HEK293 (cell line): ENCODE measurements at regions not wholly inside any gene's neighbourhood (a gene's known extent, or its start where the extent isn't known, plus 50 kb on each side); places are given as distances from the start of the nearest gene placed in this dataset.

Source experiments
- CTCF ChIA-PET: fragments of 350-600 bp; formaldehyde crosslinking; extraction: SDS; loops from one replicate; lab custom pipeline; 2021; ENCODE audit warnings: antibody characterized with exemption; lab: Yijun Ruan, JAX
- POLR2A ChIA-PET: fragments of 300-600 bp; formaldehyde crosslinking; extraction: SDS; loops from one replicate; lab custom pipeline; 2020; ENCODE audit warnings: antibody characterized with exemption, inconsistent platforms; lab: Yijun Ruan, JAX
- H3K27ac ChIP-seq: fragments of 200-500 bp; sonication (Bioruptor generic); 2 replicates; pipeline ENCODE4 v1.5.1; 2014; ENCODE audit warnings: low read depth, low read length, control low read depth, inconsistent platforms; ENCODE audit errors: extremely low read depth
- H3K36me3 ChIP-seq, 2 experiments: fragments of 200-500 bp in 1 of 2; sonication (Bioruptor generic) in 1 of 2; 1 replicate in 1 of 2; 2 replicates in 1 of 2; pipeline ENCODE4 v1.5.1; 2014 to 2017; ENCODE audit warnings: inconsistent platforms in 2 of 2, low read length in 2 of 2; ENCODE audit not compliant: control insufficient read depth in 2 of 2, insufficient read depth in 1 of 2
- H3K4me1 ChIP-seq: fragments of 200-500 bp; sonication (Bioruptor generic); 2 replicates; pipeline ENCODE4 v1.5.1; 2014; ENCODE audit warnings: mild to moderate bottlenecking, low read length, inconsistent platforms; ENCODE audit not compliant: control insufficient read depth, insufficient read depth
- H3K4me3 ChIP-seq: 2 replicates; pipeline ENCODE4 v1.5.1; 2011; ENCODE audit warnings: low read depth, mild to moderate bottlenecking, control low read depth, low read length, moderate library complexity
- H3K9me3 ChIP-seq: fragments of 200-500 bp; sonication (Bioruptor generic); 2 replicates; pipeline ENCODE4 v1.5.1; 2014; ENCODE audit warnings: low read depth, low read length, inconsistent platforms; ENCODE audit not compliant: control insufficient read depth, insufficient read depth
- KLF1 ChIP-seq: fragments of 450-650 bp; formaldehyde crosslinking; IDR thresholded peaks from 2 replicates; pipeline ENCODE4 v1.5.1; 2016; ENCODE audit warnings: missing biosample characterization, missing genetic modification characterization
- SCRT1 ChIP-seq: fragments of 450-650 bp; formaldehyde crosslinking; IDR thresholded peaks from 2 replicates; pipeline ENCODE4 v1.5.1; 2016; ENCODE audit warnings: missing biosample characterization, missing genetic modification characterization, borderline replicate concordance
- SCRT2 ChIP-seq: fragments of 450-650 bp; formaldehyde crosslinking; IDR thresholded peaks from 2 replicates; pipeline ENCODE4 v1.5.1; 2016; ENCODE audit warnings: missing biosample characterization, missing genetic modification characterization
- WT1 ChIP-seq: fragments of 450-650 bp; formaldehyde crosslinking; IDR thresholded peaks from 2 replicates; pipeline ENCODE4 v1.5.1; 2016; ENCODE audit warnings: missing biosample characterization, missing genetic modification characterization
- ZBTB21 ChIP-seq: fragments of 450-650 bp; formaldehyde crosslinking; IDR thresholded peaks from 2 replicates; pipeline ENCODE4 v1.5.1; 2017; ENCODE audit warnings: missing biosample characterization, missing genetic modification characterization
- ZFP37 ChIP-seq: fragments of 450-650 bp; formaldehyde crosslinking; IDR thresholded peaks from 2 replicates; pipeline ENCODE4 v1.5.1; 2016; ENCODE audit warnings: missing biosample characterization, missing genetic modification characterization
- ZFP41 ChIP-seq: fragments of 450-650 bp; formaldehyde crosslinking; IDR thresholded peaks from 2 replicates; pipeline ENCODE4 v1.5.1; 2016; ENCODE audit warnings: missing biosample characterization, missing genetic modification characterization, borderline replicate concordance
- ZNF146 ChIP-seq: fragments of 450-650 bp; formaldehyde crosslinking; IDR thresholded peaks from 2 replicates; pipeline ENCODE4 v1.5.1; 2016; ENCODE audit warnings: missing biosample characterization, missing genetic modification characterization
- ZNF174 ChIP-seq: fragments of 450-650 bp; formaldehyde crosslinking; IDR thresholded peaks from 2 replicates; pipeline ENCODE4 v1.5.0; 2017; ENCODE audit warnings: missing biosample characterization, mild to moderate bottlenecking, missing genetic modification characterization
- ZNF184 ChIP-seq: fragments of 450-650 bp; IDR thresholded peaks from 2 replicates; pipeline ENCODE4 v1.5.1; 2018; ENCODE audit warnings: missing biosample characterization, mild to moderate bottlenecking, missing genetic modification characterization
- ZNF23 ChIP-seq: fragments of 450-650 bp; formaldehyde crosslinking; IDR thresholded peaks from 2 replicates; pipeline ENCODE4 v1.5.1; 2016; ENCODE audit warnings: missing biosample characterization, missing genetic modification characterization, borderline replicate concordance
- TF ChIP-seq, protein P1 (sequence below): fragments of 450-650 bp; formaldehyde crosslinking; IDR thresholded peaks from 2 replicates; pipeline ENCODE4 v1.5.1; 2016; ENCODE audit warnings: missing biosample characterization, missing genetic modification characterization
- TF ChIP-seq, protein P2 (sequence below): fragments of 450-650 bp; formaldehyde crosslinking; IDR thresholded peaks from 2 replicates; pipeline ENCODE4 v1.5.1; 2017; ENCODE audit warnings: missing biosample characterization, missing genetic modification characterization
- TF ChIP-seq, protein P3 (sequence below): fragments of 450-650 bp; formaldehyde crosslinking; IDR thresholded peaks from 2 replicates; pipeline ENCODE4 v1.5.1; 2016; ENCODE audit warnings: missing biosample characterization, missing genetic modification characterization, low read depth
- TF ChIP-seq, protein P4 (sequence below): IDR thresholded peaks from 2 replicates; pipeline ENCODE4 v1.6.1; 2011; ENCODE audit warnings: mild to moderate bottlenecking, low read depth, low read length, borderline replicate concordance
- TF ChIP-seq, protein P5 (sequence below): fragments of 450-650 bp; formaldehyde crosslinking; IDR thresholded peaks from 2 replicates; pipeline ENCODE4 v1.5.1; 2016; ENCODE audit warnings: missing biosample characterization, missing genetic modification characterization
- TF ChIP-seq, protein P6 (sequence below): fragments of 450-650 bp; formaldehyde crosslinking; IDR thresholded peaks from 2 replicates; pipeline ENCODE4 v1.5.1; 2016; ENCODE audit warnings: missing biosample characterization, missing genetic modification characterization
- TF ChIP-seq, protein P7 (sequence below): fragments of 450-650 bp; formaldehyde crosslinking; IDR thresholded peaks from 2 replicates; pipeline ENCODE4 v1.5.1; 2017; ENCODE audit warnings: missing biosample characterization, missing genetic modification characterization
- TF ChIP-seq, protein P8 (sequence below): sonication (generic); formaldehyde crosslinking; IDR thresholded peaks from 2 replicates; pipeline ENCODE4 v1.8.1; 2022; ENCODE audit warnings: mild to moderate bottlenecking, moderate library complexity, missing genetic modification reagents

DNA sequence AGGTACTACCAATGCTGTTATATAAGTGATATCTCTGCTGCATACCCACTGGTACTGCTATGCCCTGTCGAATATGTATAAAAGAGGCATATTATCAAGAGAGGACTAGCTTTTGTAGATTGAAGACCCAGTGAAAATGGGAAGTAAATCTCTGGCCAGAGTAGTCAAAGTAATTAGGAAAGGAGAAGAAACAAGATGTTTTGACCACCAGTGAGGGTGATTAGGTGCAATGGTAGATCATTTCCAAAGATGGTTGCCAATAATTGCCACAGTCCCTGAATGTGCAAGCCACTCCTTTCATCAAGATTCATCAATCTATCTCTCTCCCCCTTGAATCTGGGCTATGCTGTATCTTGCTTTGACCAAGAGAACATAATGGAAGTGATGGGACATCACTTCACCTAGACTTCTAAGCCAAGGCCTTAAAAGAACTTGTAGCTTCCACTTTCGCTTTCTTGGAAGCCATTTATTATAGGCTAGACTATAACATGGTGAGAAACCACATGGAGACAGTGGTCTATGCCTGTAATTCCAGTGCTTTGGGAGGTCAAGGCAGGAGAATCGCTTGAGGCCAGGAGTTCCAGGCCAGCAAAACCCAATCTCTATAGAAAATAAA, 52.6 kb upstream of the ST8SIA6 start (continued):
- TF ChIP-seq, protein P1, sequence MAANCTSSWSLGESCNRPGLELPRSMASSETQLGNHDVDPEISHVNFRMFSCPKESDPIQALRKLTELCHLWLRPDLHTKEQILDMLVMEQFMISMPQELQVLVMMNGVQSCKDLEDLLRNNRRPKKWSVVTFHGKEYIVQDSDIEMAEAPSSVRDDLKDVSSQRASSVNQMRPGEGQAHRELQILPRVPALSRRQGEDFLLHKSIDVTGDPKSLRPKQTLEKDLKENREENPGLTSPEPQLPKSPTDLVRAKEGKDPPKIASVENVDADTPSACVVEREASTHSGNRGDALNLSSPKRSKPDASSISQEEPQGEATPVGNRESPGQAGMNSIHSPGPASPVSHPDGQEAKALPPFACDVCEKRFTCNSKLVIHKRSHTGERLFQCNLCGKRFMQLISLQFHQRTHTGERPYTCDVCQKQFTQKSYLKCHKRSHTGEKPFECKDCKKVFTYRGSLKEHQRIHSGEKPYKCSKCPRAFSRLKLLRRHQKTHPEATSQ (tag by site-specific recombination) = no peak
- TF ChIP-seq, all 188 proteins: peak for 0

DNA sequence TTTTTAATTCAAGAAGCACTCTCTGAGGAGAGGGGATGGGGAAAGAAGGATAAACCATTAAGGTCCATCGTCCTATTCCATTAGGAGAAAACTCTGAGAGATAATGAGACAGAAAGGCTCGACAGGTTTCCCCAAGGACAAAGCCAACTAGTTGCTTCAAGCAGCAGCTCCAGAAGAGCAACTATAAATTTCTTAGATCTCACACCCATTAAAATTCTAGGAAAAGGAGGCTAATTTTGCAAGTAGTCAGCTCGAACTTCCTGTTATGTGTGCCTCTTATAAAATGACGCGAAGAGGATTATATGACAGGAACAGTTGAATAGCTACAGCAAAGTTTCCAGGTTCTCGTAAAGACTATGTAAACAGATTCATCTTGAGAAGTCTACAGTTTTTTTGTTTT, 52.0 kb upstream of the ST8SIA6 start:
- ChIA-PET POLR2A (no interaction called here), CTCF (no interaction called here)
- no peaks in the 10 kb centered on the region for H3K9me3 ChIP-seq
- H3K36me3 ChIP-seq = no peaks in the 10 kb centered on the region
- H3K27ac ChIP-seq = no peak overlapping the region
- TF ChIP-seq, protein P2, sequence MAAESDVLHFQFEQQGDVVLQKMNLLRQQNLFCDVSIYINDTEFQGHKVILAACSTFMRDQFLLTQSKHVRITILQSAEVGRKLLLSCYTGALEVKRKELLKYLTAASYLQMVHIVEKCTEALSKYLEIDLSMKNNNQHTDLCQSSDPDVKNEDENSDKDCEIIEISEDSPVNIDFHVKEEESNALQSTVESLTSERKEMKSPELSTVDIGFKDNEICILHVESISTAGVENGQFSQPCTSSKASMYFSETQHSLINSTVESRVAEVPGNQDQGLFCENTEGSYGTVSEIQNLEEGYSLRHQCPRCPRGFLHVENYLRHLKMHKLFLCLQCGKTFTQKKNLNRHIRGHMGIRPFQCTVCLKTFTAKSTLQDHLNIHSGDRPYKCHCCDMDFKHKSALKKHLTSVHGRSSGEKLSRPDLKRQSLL (tag by site-specific recombination) = no peak
- TF ChIP-seq, protein P3, sequence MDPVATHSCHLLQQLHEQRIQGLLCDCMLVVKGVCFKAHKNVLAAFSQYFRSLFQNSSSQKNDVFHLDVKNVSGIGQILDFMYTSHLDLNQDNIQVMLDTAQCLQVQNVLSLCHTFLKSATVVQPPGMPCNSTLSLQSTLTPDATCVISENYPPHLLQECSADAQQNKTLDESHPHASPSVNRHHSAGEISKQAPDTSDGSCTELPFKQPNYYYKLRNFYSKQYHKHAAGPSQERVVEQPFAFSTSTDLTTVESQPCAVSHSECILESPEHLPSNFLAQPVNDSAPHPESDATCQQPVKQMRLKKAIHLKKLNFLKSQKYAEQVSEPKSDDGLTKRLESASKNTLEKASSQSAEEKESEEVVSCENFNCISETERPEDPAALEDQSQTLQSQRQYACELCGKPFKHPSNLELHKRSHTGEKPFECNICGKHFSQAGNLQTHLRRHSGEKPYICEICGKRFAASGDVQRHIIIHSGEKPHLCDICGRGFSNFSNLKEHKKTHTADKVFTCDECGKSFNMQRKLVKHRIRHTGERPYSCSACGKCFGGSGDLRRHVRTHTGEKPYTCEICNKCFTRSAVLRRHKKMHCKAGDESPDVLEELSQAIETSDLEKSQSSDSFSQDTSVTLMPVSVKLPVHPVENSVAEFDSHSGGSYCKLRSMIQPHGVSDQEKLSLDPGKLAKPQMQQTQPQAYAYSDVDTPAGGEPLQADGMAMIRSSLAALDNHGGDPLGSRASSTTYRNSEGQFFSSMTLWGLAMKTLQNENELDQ (tag by site-specific recombination) = no peak
- peak; percentile 87 for TF ChIP-seq SCRT2 (tag by site-specific recombination)
- peak; percentile 55; the same call in 1 of the 2 replicates for TF ChIP-seq SCRT1
- TF ChIP-seq, all 188 proteins: peak for 2
- no peaks in the 10 kb centered on the region for H3K4me1 ChIP-seq
- H3K4me3 ChIP-seq = no peak overlapping the region

DNA sequence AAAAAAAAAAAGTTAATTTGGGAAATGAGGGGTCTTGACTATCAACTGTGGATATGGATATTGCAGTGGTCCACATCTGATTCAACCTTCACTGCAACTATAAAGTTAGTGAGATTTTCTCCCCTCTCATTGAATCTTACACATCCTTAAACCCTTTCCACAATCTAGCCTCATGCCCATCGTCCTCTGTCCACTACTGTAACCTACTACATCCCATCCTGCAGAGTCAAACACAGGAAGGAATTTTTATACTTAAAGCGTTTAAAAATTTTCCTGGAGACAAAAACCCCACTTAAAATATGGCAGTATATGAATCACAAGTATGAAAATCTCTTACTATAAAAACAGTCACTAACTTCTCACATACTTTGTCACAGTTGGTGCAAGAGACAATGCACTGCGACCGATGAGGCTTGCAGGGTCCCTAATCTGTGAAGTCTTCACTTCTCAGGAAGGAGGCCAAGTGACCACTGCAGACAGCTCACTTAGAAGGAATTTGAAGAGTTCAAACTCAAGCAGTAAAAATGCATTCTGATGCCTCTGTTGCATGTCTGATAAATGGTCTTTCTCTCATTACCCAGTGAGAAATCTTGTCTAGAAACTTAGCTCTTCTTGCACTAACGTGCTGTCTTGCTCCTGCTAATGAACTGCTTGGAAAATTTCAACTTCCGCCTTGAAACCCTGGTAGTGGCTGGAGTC, 50.3 kb upstream of the ST8SIA6 start:
- Histone ChIP-seq H3K36me3 (no peaks in the 10 kb centered on the region), H3K4me1 (no peaks in the 10 kb centered on the region), H3K9me3 (no peaks in the 10 kb centered on the region), H3K4me3 (no peak overlapping the region), H3K27ac (no peak overlapping the region)
- TF ChIP-seq ZNF146 (tag by site-specific recombination) (no peak), ZNF184 (tag by site-specific recombination) (no peak), ZFP41 (tag by site-specific recombination) (no peak), ZNF174 (tag by site-specific recombination) (no peak), KLF1 (tag by site-specific recombination) (no peak), WT1 (tag by site-specific recombination) (no peak), ZFP37 (tag by site-specific recombination) (no peak), ZNF23 (tag by site-specific recombination) (no peak), ZBTB21 (tag by site-specific recombination) (no peak)
- TF ChIP-seq, protein P4, sequence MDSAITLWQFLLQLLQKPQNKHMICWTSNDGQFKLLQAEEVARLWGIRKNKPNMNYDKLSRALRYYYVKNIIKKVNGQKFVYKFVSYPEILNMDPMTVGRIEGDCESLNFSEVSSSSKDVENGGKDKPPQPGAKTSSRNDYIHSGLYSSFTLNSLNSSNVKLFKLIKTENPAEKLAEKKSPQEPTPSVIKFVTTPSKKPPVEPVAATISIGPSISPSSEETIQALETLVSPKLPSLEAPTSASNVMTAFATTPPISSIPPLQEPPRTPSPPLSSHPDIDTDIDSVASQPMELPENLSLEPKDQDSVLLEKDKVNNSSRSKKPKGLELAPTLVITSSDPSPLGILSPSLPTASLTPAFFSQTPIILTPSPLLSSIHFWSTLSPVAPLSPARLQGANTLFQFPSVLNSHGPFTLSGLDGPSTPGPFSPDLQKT = no peak
- TF ChIP-seq, protein P5, sequence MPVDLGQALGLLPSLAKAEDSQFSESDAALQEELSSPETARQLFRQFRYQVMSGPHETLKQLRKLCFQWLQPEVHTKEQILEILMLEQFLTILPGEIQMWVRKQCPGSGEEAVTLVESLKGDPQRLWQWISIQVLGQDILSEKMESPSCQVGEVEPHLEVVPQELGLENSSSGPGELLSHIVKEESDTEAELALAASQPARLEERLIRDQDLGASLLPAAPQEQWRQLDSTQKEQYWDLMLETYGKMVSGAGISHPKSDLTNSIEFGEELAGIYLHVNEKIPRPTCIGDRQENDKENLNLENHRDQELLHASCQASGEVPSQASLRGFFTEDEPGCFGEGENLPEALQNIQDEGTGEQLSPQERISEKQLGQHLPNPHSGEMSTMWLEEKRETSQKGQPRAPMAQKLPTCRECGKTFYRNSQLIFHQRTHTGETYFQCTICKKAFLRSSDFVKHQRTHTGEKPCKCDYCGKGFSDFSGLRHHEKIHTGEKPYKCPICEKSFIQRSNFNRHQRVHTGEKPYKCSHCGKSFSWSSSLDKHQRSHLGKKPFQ (tag by site-specific recombination) = no peak
- TF ChIP-seq, protein P6, sequence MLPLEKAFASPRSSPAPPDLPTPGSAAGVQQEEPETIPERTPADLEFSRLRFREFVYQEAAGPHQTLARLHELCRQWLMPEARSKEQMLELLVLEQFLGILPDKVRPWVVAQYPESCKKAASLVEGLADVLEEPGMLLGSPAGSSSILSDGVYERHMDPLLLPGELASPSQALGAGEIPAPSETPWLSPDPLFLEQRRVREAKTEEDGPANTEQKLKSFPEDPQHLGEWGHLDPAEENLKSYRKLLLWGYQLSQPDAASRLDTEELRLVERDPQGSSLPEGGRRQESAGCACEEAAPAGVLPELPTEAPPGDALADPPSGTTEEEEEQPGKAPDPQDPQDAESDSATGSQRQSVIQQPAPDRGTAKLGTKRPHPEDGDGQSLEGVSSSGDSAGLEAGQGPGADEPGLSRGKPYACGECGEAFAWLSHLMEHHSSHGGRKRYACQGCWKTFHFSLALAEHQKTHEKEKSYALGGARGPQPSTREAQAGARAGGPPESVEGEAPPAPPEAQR (tag by site-specific recombination) = no peak
- TF ChIP-seq, protein P7, sequence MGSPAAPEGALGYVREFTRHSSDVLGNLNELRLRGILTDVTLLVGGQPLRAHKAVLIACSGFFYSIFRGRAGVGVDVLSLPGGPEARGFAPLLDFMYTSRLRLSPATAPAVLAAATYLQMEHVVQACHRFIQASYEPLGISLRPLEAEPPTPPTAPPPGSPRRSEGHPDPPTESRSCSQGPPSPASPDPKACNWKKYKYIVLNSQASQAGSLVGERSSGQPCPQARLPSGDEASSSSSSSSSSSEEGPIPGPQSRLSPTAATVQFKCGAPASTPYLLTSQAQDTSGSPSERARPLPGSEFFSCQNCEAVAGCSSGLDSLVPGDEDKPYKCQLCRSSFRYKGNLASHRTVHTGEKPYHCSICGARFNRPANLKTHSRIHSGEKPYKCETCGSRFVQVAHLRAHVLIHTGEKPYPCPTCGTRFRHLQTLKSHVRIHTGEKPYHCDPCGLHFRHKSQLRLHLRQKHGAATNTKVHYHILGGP (tag by site-specific recombination) = no peak
- TF ChIP-seq, protein P8, sequence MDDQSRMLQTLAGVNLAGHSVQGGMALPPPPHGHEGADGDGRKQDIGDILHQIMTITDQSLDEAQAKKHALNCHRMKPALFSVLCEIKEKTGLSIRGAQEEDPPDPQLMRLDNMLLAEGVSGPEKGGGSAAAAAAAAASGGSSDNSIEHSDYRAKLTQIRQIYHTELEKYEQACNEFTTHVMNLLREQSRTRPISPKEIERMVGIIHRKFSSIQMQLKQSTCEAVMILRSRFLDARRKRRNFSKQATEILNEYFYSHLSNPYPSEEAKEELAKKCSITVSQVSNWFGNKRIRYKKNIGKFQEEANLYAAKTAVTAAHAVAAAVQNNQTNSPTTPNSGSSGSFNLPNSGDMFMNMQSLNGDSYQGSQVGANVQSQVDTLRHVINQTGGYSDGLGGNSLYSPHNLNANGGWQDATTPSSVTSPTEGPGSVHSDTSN = no peak
- CTCF ChIA-PET = no interaction called here
- POLR2A ChIA-PET = no interaction called here
